CD4-positive, alpha-beta memory T cell (primary cell): ENCODE measurements at regions not wholly inside any gene's neighbourhood (a gene's known extent, or its start where the extent isn't known, plus 50 kb on each side); places are given as distances from the start of the nearest gene placed in this dataset.

Experiments used
- CTCF ChIA-PET: fragments of 350-600 bp; sonication (Branson Sonifier 250); formaldehyde crosslinking; loops from one replicate; lab custom pipeline; 2021; ENCODE audit warnings: inconsistent platforms; ENCODE audit not compliant: partially characterized antibody; lab: Charles Lee
- POLR2A ChIA-PET: fragments of 350-600 bp; sonication (Branson Sonifier 250); formaldehyde crosslinking; loops from one replicate; lab custom pipeline; 2021; ENCODE audit not compliant: partially characterized antibody; lab: Charles Lee
- DNase-seq, 5 donors: peaks; one replicate each; pipeline versions ENCODE4 v3.0.0 to v3.0.0-alpha.2; 2020 to 2022; ENCODE audit warnings: mixed read lengths in 1 of 5
- H3K27ac ChIP-seq: one replicate; pipeline ENCODE4 v1.7.0; 2013; ENCODE audit warnings: low read depth, low read length
- H3K27me3 ChIP-seq: 2 replicates; pipeline ENCODE4 v1.7.0; 2013; ENCODE audit warnings: mild to moderate bottlenecking, low read length, moderate library complexity; ENCODE audit not compliant: insufficient read depth
- H3K36me3 ChIP-seq: 2 replicates; pipeline ENCODE4 v1.7.0; 2013; ENCODE audit warnings: mild to moderate bottlenecking, low read length, moderate library complexity; ENCODE audit not compliant: insufficient read depth
- H3K4me1 ChIP-seq: 2 replicates; pipeline ENCODE4 v1.7.0; 2013; ENCODE audit warnings: mild to moderate bottlenecking, low read length, moderate library complexity; ENCODE audit not compliant: insufficient read depth
- H3K4me3 ChIP-seq, 2 donors: one replicate each; pipeline ENCODE4 v1.7.0; 2013; ENCODE audit warnings: low read length in 2 of 2, mild to moderate bottlenecking in 1 of 2
- H3K9me3 ChIP-seq, 2 donors: one replicate each; pipeline ENCODE4 v1.7.0; 2013; ENCODE audit warnings: low read length in 2 of 2, control low read depth in 1 of 2; ENCODE audit not compliant: control insufficient read depth in 1 of 2
- H3K27ac Mint-ChIP-seq, 7 donors: one replicate each; pipeline ENCODE4 v1.8.0; 2020 to 2021; ENCODE audit warnings: mixed read lengths in 7 of 7, mild to moderate bottlenecking in 6 of 7, inconsistent platforms in 3 of 7, moderate library complexity in 3 of 7
- H3K27me3 Mint-ChIP-seq, 2 donors: one replicate each; pipeline ENCODE4 v1.8.0; 2020 to 2021; ENCODE audit warnings: mixed read lengths in 2 of 2
- H3K36me3 Mint-ChIP-seq, 2 donors: one replicate each; pipeline ENCODE4 v1.8.0; 2020 to 2021; ENCODE audit warnings: mixed read lengths in 2 of 2, inconsistent platforms in 1 of 2, mild to moderate bottlenecking in 1 of 2
- H3K4me1 Mint-ChIP-seq, 4 donors: one replicate each; pipeline ENCODE4 v1.8.0; 2020 to 2021; ENCODE audit warnings: mixed read lengths in 4 of 4, mild to moderate bottlenecking in 1 of 4
- H3K4me3 Mint-ChIP-seq, 8 donors: one replicate each; pipeline ENCODE4 v1.8.0; 2020 to 2021; ENCODE audit warnings: mixed read lengths in 8 of 8, mild to moderate bottlenecking in 7 of 8, moderate library complexity in 6 of 8, inconsistent platforms in 3 of 8
- H3K9me3 Mint-ChIP-seq, 8 donors: one replicate each; pipeline ENCODE4 v1.8.0; 2020 to 2021; ENCODE audit warnings: mixed read lengths in 8 of 8, mild to moderate bottlenecking in 5 of 8, inconsistent platforms in 3 of 8, moderate library complexity in 1 of 8
- intact Hi-C: fragments of 100-400 bp; cut with micrococcal nuclease; formaldehyde crosslinking; loops from one replicate; pipeline ENCODE4 v1.15.1; 2023

- Mint-ChIP-seq H3K4me1 (no peaks in the 10 kb centered on the region), H3K9me3 (peaks cover 0 to 5% (median 0%) of the 10 kb centered on the region in 8 donors), H3K4me3 (no peak overlapping the region), H3K27me3 (peaks cover 0 to 3% of the 10 kb centered on the region in 2 donors), H3K27ac (no peak overlapping the region), H3K36me3 (no peaks in the 10 kb centered on the region)
- Histone ChIP-seq H3K27me3 (no peaks in the 10 kb centered on the region), H3K27ac (no peak overlapping the region), H3K4me3 (no peak overlapping the region), H3K4me1 (no peaks in the 10 kb centered on the region), H3K9me3 (no peaks in the 10 kb centered on the region), H3K36me3 (no peaks in the 10 kb centered on the region)
- no peak for DNase-seq
- intact Hi-C loops = no loop called here
- ChIA-PET POLR2A (no interaction called here), CTCF (no interaction called here)
Observed at GRCh38 chr2:2743164-2743571, 412.1 kb upstream of the MYT1L start.

GRCh38 chr2:2742726-2743125 is 411.7 kb upstream of the MYT1L start:
- no peak overlapping the region for H3K27ac ChIP-seq
- no peaks in the 10 kb centered on the region for H3K36me3 ChIP-seq
- intact Hi-C loops = no loop called here
- no peak overlapping the region for H3K4me3 ChIP-seq
- no peaks in the 10 kb centered on the region for H3K36me3 Mint-ChIP-seq
- POLR2A ChIA-PET = no interaction called here
- CTCF ChIA-PET = no interaction called here
- no peaks in the 10 kb centered on the region for H3K4me1 Mint-ChIP-seq
- H3K27me3 Mint-ChIP-seq = peaks cover 0 to 2% of the 10 kb centered on the region in 2 donors
- no peaks in the 10 kb centered on the region for H3K27me3 ChIP-seq
- no peak for DNase-seq
- no peak overlapping the region for H3K27ac Mint-ChIP-seq
- no peak overlapping the region for H3K4me3 Mint-ChIP-seq
- peaks cover 0 to 5% (median 0%) of the 10 kb centered on the region in 8 donors for H3K9me3 Mint-ChIP-seq
- H3K4me1 ChIP-seq = no peaks in the 10 kb centered on the region
- H3K9me3 ChIP-seq = no peaks in the 10 kb centered on the region

- Mint-ChIP-seq H3K4me3 (no peak overlapping the region), H3K36me3 (no peaks in the 10 kb centered on the region), H3K27ac (no peak overlapping the region), H3K9me3 (peaks cover 0 to 5% (median 0%) of the 10 kb centered on the region in 8 donors), H3K4me1 (no peaks in the 10 kb centered on the region), H3K27me3 (no peaks in the 10 kb centered on the region)
- ChIA-PET POLR2A (no interaction called here), CTCF (no interaction called here)
- Histone ChIP-seq H3K27me3 (no peaks in the 10 kb centered on the region), H3K4me3 (no peak overlapping the region), H3K27ac (no peak overlapping the region), H3K36me3 (no peaks in the 10 kb centered on the region), H3K9me3 (no peaks in the 10 kb centered on the region), H3K4me1 (no peaks in the 10 kb centered on the region)
- intact Hi-C loops = no loop called here
- DNase-seq = no peak
Observed at GRCh38 chr2:2740238-2740775, 409.2 kb upstream of the MYT1L start.

GRCh38 chr2:2739231-2739795 is 408.2 kb upstream of the MYT1L start:
- H3K4me3 Mint-ChIP-seq = no peak overlapping the region
- intact Hi-C loops = no loop called here

GRCh38 chr2:2738684-2739083 is 407.6 kb upstream of the MYT1L start:
- intact Hi-C loops = no loop called here
- ChIA-PET CTCF (no interaction called here), POLR2A (no interaction called here)
- Histone ChIP-seq H3K27me3 (no peaks in the 10 kb centered on the region), H3K27ac (no peak overlapping the region), H3K9me3 (no peaks in the 10 kb centered on the region), H3K4me3 (no peak overlapping the region), H3K36me3 (no peaks in the 10 kb centered on the region), H3K4me1 (no peaks in the 10 kb centered on the region)
- Mint-ChIP-seq H3K27me3 (peaks cover 0 to 2% of the 10 kb centered on the region in 2 donors), H3K4me3 (no peak overlapping the region), H3K36me3 (no peaks in the 10 kb centered on the region), H3K27ac (no peak overlapping the region), H3K4me1 (no peaks in the 10 kb centered on the region), H3K9me3 (peaks cover 0 to 6% (median 0%) of the 10 kb centered on the region in 8 donors)
- DNase-seq = no peak

More at GRCh38 chr2:2739231-2739795, 408.2 kb upstream of the MYT1L start:
- Histone ChIP-seq H3K27me3 (no peaks in the 10 kb centered on the region), H3K4me1 (no peaks in the 10 kb centered on the region), H3K9me3 (no peaks in the 10 kb centered on the region), H3K36me3 (no peaks in the 10 kb centered on the region), H3K4me3 (no peak overlapping the region), H3K27ac (no peak overlapping the region)
- no peaks in the 10 kb centered on the region for H3K36me3 Mint-ChIP-seq
- POLR2A ChIA-PET = no interaction called here
- DNase-seq = no peak
- CTCF ChIA-PET = no interaction called here
- no peak overlapping the region for H3K27ac Mint-ChIP-seq
- H3K27me3 Mint-ChIP-seq = peaks cover 0 to 2% of the 10 kb centered on the region in 2 donors
- H3K4me1 Mint-ChIP-seq = no peaks in the 10 kb centered on the region
- H3K9me3 Mint-ChIP-seq = peaks cover 0 to 6% (median 0%) of the 10 kb centered on the region in 8 donors

- Mint-ChIP-seq H3K27me3 (peaks cover 0 to 2% of the 10 kb centered on the region in 2 donors), H3K4me1 (no peaks in the 10 kb centered on the region), H3K4me3 (no peak overlapping the region), H3K9me3 (peaks cover 0 to 6% (median 0%) of the 10 kb centered on the region in 8 donors), H3K27ac (no peak overlapping the region), H3K36me3 (no peaks in the 10 kb centered on the region)
- ChIA-PET CTCF (no interaction called here), POLR2A (no interaction called here)
- H3K9me3 ChIP-seq = no peaks in the 10 kb centered on the region
- intact Hi-C loops = no loop called here
- H3K4me3 ChIP-seq = no peak overlapping the region
- H3K27ac ChIP-seq = no peak overlapping the region
- no peaks in the 10 kb centered on the region for H3K4me1 ChIP-seq
- DNase-seq = no peak
- no peaks in the 10 kb centered on the region for H3K27me3 ChIP-seq
- H3K36me3 ChIP-seq = no peaks in the 10 kb centered on the region
Observed at GRCh38 chr2:2738276-2738675, 407.2 kb upstream of the MYT1L start.

- H3K4me3 Mint-ChIP-seq = no peak overlapping the region
- no peak overlapping the region for H3K27ac ChIP-seq
- H3K9me3 Mint-ChIP-seq = peaks cover 0 to 4% (median 0%) of the 10 kb centered on the region in 8 donors
- H3K27ac Mint-ChIP-seq = no peak overlapping the region
- H3K9me3 ChIP-seq = no peaks in the 10 kb centered on the region
- peaks cover 0 to 2% of the 10 kb centered on the region in 2 donors for H3K27me3 Mint-ChIP-seq
- ChIA-PET CTCF (no interaction called here), POLR2A (no interaction called here)
- no peaks in the 10 kb centered on the region for H3K4me1 Mint-ChIP-seq
- H3K27me3 ChIP-seq = no peaks in the 10 kb centered on the region
- no peaks in the 10 kb centered on the region for H3K36me3 Mint-ChIP-seq
- no peak overlapping the region for H3K4me3 ChIP-seq
- no peak for DNase-seq
- no peaks in the 10 kb centered on the region for H3K36me3 ChIP-seq
- intact Hi-C loops = no loop called here
- no peaks in the 10 kb centered on the region for H3K4me1 ChIP-seq
Observed at GRCh38 chr2:2735041-2735440, 404.0 kb upstream of the MYT1L start.
